ENCODE measurements at regions not wholly inside any gene's neighbourhood (a gene's known extent, or its start where the extent isn't known, plus 50 kb on each side); places are given as distances from the start of the nearest gene placed in this dataset.

GRCh38 chr17:72390675-72391508, 270.1 kb downstream of the SOX9 start:
- DNase-seq (ENCODE audit: low read depth) = no peak

GRCh38 chr17:72392056-72393010, 271.5 kb downstream of the SOX9 start:
- DNase-seq (ENCODE audit: low read depth) = no peak

- no peak for DNase-seq (ENCODE audit: low read depth)
Observed at GRCh38 chr17:72393553-72393952, 272.7 kb downstream of the SOX9 start.

DNA sequence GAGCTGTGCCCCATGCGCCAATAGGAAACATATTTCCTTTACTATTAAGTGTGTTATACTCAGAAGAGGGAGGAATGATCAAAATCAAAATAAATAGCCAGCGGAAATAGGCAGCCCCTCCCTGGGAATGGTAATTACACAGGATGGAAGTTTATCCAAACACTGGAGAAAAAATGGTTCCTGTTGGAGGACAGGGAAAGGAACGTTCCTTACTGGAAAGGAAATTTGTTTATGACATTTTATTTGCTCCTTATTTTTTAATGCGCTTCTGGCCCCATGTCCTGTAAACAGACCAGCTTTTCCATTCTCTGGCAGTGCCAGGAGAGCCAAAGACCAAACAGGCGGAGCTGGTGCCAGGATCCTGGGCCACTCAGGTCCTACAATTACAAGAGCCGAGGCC, 273.7 kb downstream of the SOX9 start:
- DNase-seq (ENCODE audit: low read depth) = no peak

- no peak for DNase-seq (ENCODE audit: low read depth)
Observed at GRCh38 chr17:72396121-72396520, 275.3 kb downstream of the SOX9 start.

DNA sequence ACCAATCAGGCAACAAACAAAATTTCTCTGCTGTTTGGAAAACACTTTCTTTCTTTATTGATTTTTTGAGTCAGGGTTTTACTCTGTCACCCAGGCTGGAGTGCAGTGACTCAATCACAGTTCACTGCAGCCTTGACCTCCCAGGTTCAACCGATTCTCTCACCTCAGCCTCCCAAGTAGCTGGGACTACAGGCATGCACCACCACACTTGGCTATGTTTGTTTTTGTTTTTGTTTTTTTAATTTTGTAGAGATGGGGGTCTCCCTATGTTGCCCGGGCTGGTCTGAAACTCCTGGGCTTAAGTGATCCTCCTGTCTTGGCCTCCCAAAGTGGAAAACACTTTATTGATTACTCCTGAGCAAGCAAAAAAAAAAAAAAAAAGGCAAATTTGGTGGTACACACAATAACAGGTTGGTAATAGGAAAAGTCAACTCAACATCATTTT, 276.4 kb downstream of the SOX9 start:
- DNase-seq (ENCODE audit: low read depth) = no peak

DNA sequence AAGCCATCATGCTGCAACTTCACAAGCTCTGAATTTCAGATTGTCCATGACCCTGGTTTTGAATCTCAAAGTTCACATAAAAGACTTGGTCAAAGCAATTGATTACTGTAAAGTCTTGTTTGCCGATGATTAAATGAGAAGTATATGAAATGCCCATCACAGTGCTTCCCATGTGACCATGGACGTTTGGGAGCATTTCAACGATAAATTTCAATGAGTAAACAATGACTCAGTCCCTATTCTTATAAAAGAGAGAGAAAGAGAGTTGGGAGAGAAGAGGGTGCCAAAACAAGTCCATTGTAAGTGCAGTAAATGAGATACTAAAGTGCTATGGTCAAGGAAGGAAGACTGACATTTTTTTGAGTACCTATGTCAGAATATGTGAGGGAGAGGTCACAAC, 276.9 kb downstream of the SOX9 start:
- DNase-seq (ENCODE audit: low read depth) = no peak

DNA sequence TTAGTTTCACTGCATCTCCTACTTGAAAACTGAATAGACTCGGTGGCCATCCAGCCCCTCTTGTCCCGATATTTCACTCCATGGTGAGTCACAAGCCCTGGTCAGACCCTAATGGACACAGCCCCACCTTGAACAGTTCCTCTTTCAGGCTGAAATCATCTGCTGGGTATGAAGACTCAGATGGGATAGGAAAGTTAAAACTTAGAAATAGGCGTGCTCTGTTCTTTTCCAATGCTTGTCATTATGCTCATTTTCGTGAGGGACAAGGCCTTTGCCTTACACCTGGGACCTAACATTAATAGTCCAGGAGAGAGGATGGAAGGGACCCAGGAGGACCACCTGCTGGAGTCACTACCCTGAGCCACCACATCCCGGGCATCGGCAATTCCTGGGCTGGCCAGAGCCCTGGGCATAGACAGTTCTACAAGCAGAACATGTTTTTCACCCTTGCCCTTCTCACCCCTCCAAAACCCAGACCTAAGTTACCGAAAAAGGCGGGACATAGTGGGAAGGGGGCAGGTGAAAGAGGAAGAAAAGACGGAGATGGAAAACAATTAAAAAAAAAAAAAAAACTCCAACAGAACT, 278.3 kb downstream of the SOX9 start:
- DNase-seq (ENCODE audit: low read depth) = no peak

GRCh38 chr17:72399608-72400487, 279.0 kb downstream of the SOX9 start:
- DNase-seq (ENCODE audit: low read depth) = no peak

- DNase-seq (ENCODE audit: low read depth) = no peak
Observed at GRCh38 chr17:72400488-72400827, 279.6 kb downstream of the SOX9 start.

GRCh38 chr17:72400863-72401262, 280.0 kb downstream of the SOX9 start:
- DNase-seq (ENCODE audit: low read depth) = no peak

GRCh38 chr17:72401883-72402726, 281.3 kb downstream of the SOX9 start:
- DNase-seq (ENCODE audit: low read depth) = no peak

GRCh38 chr17:72402727-72403210, 281.9 kb downstream of the SOX9 start:
- no peak for DNase-seq (ENCODE audit: low read depth)

GRCh38 chr17:72403713-72404209, 282.9 kb downstream of the SOX9 start:
- no peak for DNase-seq (ENCODE audit: low read depth)

DNA sequence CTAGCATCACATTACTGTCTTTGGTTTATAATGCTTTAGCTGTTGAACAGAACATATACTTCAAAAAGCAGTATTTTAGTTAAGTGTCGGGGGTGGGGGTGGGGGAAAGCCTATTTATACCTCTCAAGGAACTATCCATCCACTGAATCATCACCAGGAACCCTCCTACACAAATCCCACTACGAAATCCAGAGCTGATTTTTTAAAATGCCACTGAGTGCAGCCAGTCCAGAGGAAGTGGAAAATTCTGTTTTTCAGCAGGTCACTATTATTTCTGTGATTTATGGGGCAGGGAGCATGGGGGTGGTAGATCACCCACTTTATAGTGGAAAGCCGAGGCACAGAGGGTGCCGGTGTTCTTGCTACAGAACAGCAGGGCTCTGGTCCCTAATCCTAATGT, 284.1 kb downstream of the SOX9 start:
- DNase-seq (ENCODE audit: low read depth) = no peak

GRCh38 chr17:72405662-72406230, 284.9 kb downstream of the SOX9 start:
- no peak for DNase-seq (ENCODE audit: low read depth)

DNA sequence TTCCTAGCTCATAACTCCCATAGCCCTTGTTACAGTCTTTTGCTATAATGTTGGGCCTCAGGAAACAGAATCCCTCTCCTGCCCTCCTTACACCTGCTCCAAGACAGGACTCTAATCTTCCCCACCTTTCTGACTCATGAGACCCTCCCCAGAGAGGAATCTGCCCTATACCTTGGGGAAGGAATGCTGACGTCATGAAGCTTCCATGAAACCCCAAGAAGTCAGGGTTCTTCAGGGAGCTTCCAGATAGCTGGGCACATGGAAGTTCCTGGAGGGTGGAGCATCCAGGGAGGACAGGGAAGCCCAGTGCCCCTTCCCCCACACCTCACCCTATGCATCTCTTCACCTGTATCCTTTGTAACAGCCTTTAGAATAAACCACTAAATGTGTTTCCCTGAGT, 285.7 kb downstream of the SOX9 start:
- DNase-seq (ENCODE audit: low read depth) = no peak

DNA sequence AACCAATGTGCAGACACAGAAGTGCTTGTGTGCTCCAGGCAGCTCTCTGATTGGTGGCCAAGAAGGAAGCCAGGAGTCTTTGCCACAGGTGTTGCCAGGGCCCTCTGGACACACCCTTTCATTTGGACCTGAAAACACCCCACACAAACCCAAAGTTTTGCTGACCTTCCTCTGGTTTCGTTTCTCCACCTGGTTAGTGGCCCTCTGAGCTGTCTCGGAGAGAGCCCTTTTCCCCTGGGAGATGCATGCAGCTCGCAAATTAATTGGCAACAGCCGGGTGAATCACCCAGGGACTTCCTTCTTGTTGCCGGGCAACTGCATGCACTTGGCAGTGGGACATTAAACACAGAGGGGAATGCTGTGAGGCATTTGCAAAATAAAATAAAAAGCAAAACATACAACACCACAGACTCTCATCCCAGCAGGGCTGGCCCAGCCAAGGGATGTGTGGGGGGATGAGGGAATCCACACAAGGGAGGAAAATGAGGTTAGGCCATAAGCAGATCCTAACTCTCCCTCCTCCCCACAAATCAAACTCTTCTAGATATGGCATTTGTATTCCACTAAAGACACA, 286.6 kb downstream of the SOX9 start:
- no peak for DNase-seq (ENCODE audit: low read depth)

DNA sequence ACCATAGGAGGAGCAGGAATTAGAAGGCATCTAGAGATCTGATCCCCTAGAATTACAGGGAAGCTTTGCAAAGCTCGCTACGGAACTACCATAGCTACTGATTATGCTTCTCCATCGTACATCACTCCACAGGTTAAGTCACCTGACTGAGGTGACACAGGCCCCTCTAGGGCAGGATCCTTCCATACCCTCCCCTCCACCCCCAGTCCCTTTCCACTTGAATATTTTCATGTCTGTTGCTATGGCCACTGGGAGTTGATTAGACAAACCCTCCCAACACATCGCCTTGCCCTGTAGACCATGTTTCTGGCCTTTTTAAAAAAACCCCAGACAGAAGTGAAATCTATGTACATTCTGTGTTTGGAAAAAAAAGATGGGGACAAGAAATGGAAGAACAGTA, 287.1 kb downstream of the SOX9 start:
- DNase-seq (ENCODE audit: low read depth) = no peak

DNA sequence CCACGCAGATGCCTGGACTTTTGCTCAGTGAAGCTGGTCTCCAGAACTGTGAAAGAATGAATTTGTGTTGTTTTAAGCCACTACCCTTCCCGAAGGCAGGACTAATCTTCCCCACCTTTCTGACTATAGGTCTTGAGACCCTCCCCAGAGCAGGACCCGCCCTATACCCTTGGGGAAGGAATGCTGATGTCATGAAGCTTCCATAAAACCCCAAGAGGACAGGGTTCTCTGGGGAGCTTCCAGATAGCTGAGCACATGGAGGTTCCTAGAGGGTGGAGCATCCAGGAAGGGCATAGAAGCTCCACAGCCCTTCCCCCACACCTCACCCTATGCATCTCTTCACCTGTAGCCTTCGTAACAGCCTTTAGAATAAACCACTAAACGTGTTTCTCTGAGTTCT, 287.8 kb downstream of the SOX9 start:
- DNase-seq (ENCODE audit: low read depth) = no peak

Measured in activated T-helper 9 cell treated with anti-CD3 and anti-CD28 coated beads, Interleukin-2, amount 50 U/mL, for 16 hours (primary cell).